Tibial artery (tissue), 4 donors: ENCODE measurements at regions not wholly inside any gene's neighbourhood (a gene's known extent, or its start where the extent isn't known, plus 50 kb on each side); places are given as distances from the start of the nearest gene placed in this dataset.

Experiments used
- DNase-seq, 2 donors: peaks; one replicate each; pipeline ENCODE4 v3.0.0-alpha.2; 2019
- H3K27ac ChIP-seq, 2 donors: fragments of 200-600 bp; sonication (generic) in 1 of 2; 1 replicate in 1 of 2; 2 replicates in 1 of 2; pipeline ENCODE4 v1.5.1; 2018 to 2019; ENCODE audit warnings: mild to moderate bottlenecking in 1 of 2
- H3K27me3 ChIP-seq, 2 donors: fragments of 200-600 bp; sonication (generic) in 1 of 2; one replicate each; pipeline versions ENCODE4 v1.5.1 to v1.6.0; 2016 to 2019
- H3K36me3 ChIP-seq, 3 donors: fragments of 200-600 bp; sonication (generic) in 2 of 3; one replicate each; pipeline ENCODE4 v1.5.1; 2016 to 2019; ENCODE audit warnings: mild to moderate bottlenecking in 2 of 3
- H3K4me1 ChIP-seq, 4 donors: fragments of 200-600 bp; sonication (generic) in 2 of 4; 1 replicate in 3 of 4; 2 replicates in 1 of 4; pipeline ENCODE4 v1.5.1; 2016 to 2019
- H3K4me3 ChIP-seq, 2 donors: fragments of 200-600 bp; sonication (generic) in 1 of 2; 1 replicate in 1 of 2; 2 replicates in 1 of 2; pipeline ENCODE4 v1.5.1; 2018 to 2019; ENCODE audit warnings: mild to moderate bottlenecking in 2 of 2
- H3K9me3 ChIP-seq, 3 donors: fragments of 200-600 bp; sonication (generic) in 1 of 3; one replicate each; pipeline ENCODE4 v1.5.1; 2016 to 2019
- CTCF ChIP-seq, 2 experiments: fragments of 200-600 bp in 1 of 2; fragments of 450-650 bp in 1 of 2; IDR thresholded peaks; one replicate each; pipeline ENCODE4 v1.5.1; 2017 to 2019; ENCODE audit warnings: antibody characterized with exemption in 2 of 2, mild to moderate bottlenecking in 1 of 2, moderate library complexity in 1 of 2
- intact Hi-C: fragments of 100-400 bp; cut with DNase I; formaldehyde crosslinking; loops from one replicate; pipeline ENCODE4 v1.15.0; 2023; ENCODE audit warnings: low total_unique reads

GRCh38 chr5:155929112-155929511 is 397.9 kb upstream of the SGCD start:
- intact Hi-C loops, result no loop called here
- Histone ChIP-seq H3K9me3 (no peaks in the 10 kb centered on the region), H3K27me3 (no peaks in the 10 kb centered on the region), H3K4me1 (no peaks in the 10 kb centered on the region), H3K27ac (no peak overlapping the region), H3K4me3 (no peak overlapping the region), H3K36me3 (no peaks in the 10 kb centered on the region)
- TF ChIP-seq CTCF (IDR thresholded peaks at IDR 0.05), result no peak
- no peak for DNase-seq

GRCh38 chr5:155934964-155935363 is 392.0 kb upstream of the SGCD start:
- no peaks in the 10 kb centered on the region for H3K27me3 ChIP-seq
- H3K4me3 ChIP-seq, result no peak overlapping the region
- no peak for DNase-seq
- no peaks in the 10 kb centered on the region for H3K9me3 ChIP-seq
- no peak overlapping the region for H3K27ac ChIP-seq
- no peak for TF ChIP-seq CTCF (IDR thresholded peaks at IDR 0.05)
- no peaks in the 10 kb centered on the region for H3K4me1 ChIP-seq
- intact Hi-C loops, result no loop called here
- H3K36me3 ChIP-seq, result no peaks in the 10 kb centered on the region

- H3K36me3 ChIP-seq, result no peaks in the 10 kb centered on the region
- H3K27ac ChIP-seq, result no peak overlapping the region
- H3K4me1 ChIP-seq, result no peaks in the 10 kb centered on the region
- DNase-seq, result no peak
- H3K27me3 ChIP-seq, result no peaks in the 10 kb centered on the region
- H3K9me3 ChIP-seq, result no peaks in the 10 kb centered on the region
- intact Hi-C loops, result no loop called here
- no peak for TF ChIP-seq CTCF (IDR thresholded peaks at IDR 0.05)
- no peak overlapping the region for H3K4me3 ChIP-seq
Observed at GRCh38 chr5:155935723-155936122, 391.2 kb upstream of the SGCD start.

GRCh38 chr5:155936520-155937406 is 390.2 kb upstream of the SGCD start:
- no peaks in the 10 kb centered on the region for H3K27me3 ChIP-seq
- intact Hi-C loops, result no loop called here

GRCh38 chr5:155938051-155938450 is 388.9 kb upstream of the SGCD start:
- Histone ChIP-seq H3K9me3 (no peaks in the 10 kb centered on the region), H3K36me3 (no peaks in the 10 kb centered on the region), H3K27me3 (no peaks in the 10 kb centered on the region), H3K27ac (no peak overlapping the region), H3K4me3 (no peak overlapping the region), H3K4me1 (no peaks in the 10 kb centered on the region)
- DNase-seq, result no peak
- intact Hi-C loops, result no loop called here
- TF ChIP-seq CTCF (IDR thresholded peaks at IDR 0.05), result no peak

More at GRCh38 chr5:155936520-155937406, 390.2 kb upstream of the SGCD start:
- DNase-seq, result no peak
- Histone ChIP-seq H3K4me3 (no peak overlapping the region), H3K4me1 (no peaks in the 10 kb centered on the region), H3K27ac (no peak overlapping the region), H3K9me3 (no peaks in the 10 kb centered on the region), H3K36me3 (no peaks in the 10 kb centered on the region)
- no peak for TF ChIP-seq CTCF (IDR thresholded peaks at IDR 0.05)
